HG02678 (cell line): ENCODE measurements at regions not wholly inside any gene's neighbourhood (a gene's known extent, or its start where the extent isn't known, plus 50 kb on each side); places are given as distances from the start of the nearest gene placed in this dataset.

ENCODE experiments used
- ATAC-seq: cut with Tn5 transposase; IDR thresholded peaks from one replicate; pipeline ENCODE4 v1.9.1; 2021; ENCODE audit warnings: mild to moderate bottlenecking, moderate library complexity; ENCODE audit not compliant: unreplicated experiment

DNA sequence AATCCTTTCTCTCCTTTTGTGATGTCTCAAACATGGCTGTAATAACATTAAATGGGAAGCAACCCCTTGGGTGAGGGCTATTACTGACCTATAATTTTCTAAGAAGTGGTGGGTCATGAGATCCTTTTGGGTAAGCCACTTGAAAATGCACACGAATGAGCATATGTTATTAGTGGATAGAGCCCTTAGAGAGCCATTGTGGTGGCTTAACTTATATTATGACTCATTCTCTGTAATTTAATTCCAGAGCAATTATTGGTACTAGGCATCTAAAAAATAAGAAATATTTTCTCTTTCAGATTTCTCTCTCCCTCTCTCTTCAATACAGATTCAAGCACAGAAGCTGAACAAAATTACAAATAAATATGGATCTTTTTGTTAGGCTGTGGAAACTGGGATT lies 1177.4 kb upstream of the PHF14 start:
- ATAC-seq: no peak

- ATAC-seq: no peak
Observed at GRCh38 chr7:9822458-9823290, 1151.0 kb upstream of the PHF14 start.

DNA sequence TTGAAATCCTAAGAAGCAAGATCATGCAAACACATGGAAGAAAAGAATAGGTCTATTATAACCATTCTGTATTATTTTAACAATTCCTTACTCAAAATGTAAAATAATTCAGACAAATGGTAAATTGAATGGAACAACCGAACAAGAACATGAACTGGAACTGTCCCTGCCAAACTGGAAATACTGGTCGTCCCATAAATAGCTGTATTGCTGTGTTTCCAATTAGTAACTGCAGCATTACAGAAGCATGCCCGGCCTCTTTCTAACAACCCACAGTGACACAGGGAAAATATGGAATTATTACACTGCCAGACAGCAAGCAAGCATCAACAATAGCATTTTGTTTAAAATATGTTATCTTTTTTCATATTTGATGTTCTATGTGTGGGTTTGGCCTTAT lies 1138.5 kb upstream of the PHF14 start:
- no peak for ATAC-seq

GRCh38 chr7:9836671-9837070 lies 1137.0 kb upstream of the PHF14 start:
- ATAC-seq: no peak

GRCh38 chr7:9842301-9842700 lies 1131.4 kb upstream of the PHF14 start:
- no peak for ATAC-seq

DNA sequence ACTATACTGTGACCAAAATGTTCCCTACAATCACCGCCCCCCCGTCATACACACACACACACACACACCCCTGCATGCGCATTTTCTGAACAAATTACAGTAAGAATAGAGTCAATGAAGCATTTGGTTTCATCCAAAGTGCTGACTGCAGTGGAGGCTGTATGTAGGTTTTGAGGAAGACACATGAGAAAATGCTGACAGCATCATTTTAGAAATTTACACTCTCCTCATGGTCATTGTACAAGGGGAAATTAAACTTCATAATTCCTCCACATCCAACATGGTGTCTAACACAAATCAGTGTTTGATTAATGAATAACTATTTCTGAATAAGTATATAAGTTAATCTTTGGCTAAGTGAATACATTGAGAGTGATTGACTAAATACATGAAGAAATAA lies 1126.8 kb upstream of the PHF14 start:
- ATAC-seq: no peak

DNA sequence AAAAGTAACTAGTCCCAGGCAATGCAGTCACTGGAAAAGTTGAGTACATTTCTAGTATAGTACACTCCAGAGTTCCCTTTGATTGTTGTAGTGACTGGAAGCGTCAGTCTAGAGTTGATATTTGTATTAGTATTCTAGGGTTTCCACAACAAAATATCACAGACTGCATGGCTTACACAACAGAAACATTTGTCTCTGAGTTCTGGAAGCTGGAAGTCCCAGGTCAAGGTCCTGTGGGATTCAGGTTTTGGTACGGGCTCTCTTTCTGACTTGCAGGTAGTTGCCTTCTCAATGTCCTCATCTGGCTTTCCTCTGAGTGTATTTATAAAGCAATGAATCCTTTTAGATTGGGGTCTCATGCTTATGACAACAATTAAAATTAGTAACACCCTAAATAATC lies 1119.1 kb upstream of the PHF14 start:
- ATAC-seq: no peak

DNA sequence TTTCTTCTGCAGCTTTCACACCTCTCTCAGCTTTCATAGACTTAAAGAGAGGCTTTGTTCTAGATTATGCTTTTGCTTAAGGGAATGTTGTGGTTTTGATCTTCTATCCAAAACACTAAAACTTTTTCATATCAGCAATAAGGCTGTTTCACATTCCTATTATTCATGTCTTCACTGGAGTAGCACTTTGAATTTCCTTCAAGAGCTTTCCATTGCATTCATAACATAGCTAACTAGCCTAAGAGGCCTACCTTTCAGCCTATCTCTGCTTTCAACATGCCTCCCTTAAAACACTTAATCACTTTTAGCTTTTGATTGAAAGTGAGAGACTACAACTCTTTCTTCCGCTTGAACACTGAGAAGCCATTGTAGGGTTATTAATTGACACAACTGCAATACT lies 1117.0 kb upstream of the PHF14 start:
- ATAC-seq: no peak

- ATAC-seq: no peak
Observed at GRCh38 chr7:9863545-9863944, 1110.1 kb upstream of the PHF14 start.

DNA sequence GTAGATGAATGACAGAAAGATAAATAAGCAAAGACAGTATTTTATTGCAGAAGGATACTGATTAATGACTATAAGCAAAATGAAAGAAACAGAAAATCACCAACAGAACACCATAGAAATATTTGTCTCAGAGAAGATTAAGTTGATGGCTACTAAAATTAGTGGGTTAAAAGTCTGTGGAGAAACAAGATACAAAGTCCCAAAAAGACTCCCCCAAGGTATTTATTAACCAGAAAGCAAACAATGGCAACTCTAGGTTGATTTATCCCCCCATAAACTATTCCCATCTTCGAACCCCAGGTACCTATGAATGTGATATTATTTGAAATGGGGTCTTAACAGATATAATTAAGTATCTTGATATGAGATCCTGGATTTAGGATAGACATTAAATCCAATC lies 1104.5 kb upstream of the PHF14 start:
- ATAC-seq: no peak

DNA sequence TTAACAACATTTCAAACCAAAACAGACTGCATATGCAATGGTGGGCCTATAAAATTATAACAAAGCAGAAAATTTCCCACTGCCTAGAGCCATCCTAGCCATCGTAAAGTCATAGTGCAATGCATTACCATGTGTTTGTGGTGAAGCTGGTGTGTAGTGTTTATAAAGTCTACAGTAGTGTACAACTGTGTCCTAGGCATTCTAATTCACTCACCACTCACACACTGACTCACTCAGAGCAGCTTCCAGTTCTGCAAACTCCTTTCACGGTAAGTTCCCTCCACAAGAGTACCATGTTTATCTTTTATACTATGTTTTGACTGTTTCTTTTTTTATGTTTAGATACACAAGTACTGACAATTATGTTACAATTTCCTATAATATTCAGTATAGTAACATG lies 1104.1 kb upstream of the PHF14 start:
- ATAC-seq: no peak

- no peak for ATAC-seq
Observed at GRCh38 chr7:9870674-9871073, 1103.0 kb upstream of the PHF14 start.

DNA sequence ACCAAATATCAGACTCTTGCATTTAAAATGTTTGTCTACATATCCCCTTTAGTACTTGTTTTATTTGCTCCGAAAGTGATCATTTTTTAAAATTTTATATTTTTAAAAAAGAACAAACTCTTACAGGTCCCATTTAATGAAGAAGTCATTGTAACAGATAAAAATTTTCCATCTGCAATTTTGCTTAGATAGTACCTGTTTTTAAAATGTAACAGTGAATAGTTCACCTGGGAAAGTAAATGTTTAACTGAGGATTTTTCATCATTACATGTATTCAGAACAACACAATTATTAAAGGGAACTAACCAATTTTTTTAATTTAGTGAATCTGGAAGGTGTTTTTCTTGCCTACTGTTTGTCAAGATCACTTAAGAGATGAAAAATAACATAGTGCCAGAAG lies 1099.5 kb upstream of the PHF14 start:
- no peak for ATAC-seq

DNA sequence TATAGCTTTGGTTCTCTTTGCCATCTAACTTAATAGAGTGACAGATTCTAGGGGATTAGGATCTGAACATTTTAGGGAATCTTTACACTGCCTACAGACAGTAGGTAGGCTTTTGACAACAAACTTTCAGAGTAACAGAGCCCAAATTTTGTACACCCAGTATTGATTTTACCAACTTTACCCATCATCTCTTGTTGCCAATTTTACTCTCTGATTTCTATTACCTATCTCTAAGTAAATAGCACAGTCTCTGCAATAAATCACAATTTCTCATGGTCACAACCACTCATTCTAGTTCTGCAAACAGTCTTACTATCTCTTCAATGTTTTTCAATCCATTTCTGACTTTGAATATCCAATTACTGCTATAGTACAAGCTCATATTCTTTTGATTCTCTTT lies 1097.6 kb upstream of the PHF14 start:
- no peak for ATAC-seq

- no peak for ATAC-seq
Observed at GRCh38 chr7:9889554-9889953, 1084.1 kb upstream of the PHF14 start.

DNA sequence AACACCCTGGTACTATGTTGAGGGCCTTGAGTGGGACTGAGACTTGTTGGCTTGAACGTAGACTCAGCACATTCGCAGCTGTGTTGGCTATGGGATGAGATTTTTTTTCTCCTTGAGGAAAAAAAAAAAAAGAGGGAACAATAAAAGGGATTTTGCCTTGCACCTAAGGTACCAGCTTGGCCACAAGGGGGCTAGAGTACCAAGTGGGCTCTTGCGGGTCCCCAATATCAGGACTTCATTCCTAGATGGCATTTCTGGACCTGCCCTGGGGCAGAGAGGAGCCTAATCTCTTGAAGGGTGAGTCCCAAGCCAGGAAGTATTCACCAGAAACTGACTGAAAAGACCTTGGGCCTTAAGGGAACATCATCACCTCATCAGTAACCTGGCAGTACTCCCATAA lies 1083.6 kb upstream of the PHF14 start:
- ATAC-seq: no peak

GRCh38 chr7:9891056-9891455 lies 1082.6 kb upstream of the PHF14 start:
- no peak for ATAC-seq

GRCh38 chr7:9900339-9900738 lies 1073.3 kb upstream of the PHF14 start:
- no peak for ATAC-seq

GRCh38 chr7:9921326-9921725 lies 1052.3 kb upstream of the PHF14 start:
- no peak for ATAC-seq

DNA sequence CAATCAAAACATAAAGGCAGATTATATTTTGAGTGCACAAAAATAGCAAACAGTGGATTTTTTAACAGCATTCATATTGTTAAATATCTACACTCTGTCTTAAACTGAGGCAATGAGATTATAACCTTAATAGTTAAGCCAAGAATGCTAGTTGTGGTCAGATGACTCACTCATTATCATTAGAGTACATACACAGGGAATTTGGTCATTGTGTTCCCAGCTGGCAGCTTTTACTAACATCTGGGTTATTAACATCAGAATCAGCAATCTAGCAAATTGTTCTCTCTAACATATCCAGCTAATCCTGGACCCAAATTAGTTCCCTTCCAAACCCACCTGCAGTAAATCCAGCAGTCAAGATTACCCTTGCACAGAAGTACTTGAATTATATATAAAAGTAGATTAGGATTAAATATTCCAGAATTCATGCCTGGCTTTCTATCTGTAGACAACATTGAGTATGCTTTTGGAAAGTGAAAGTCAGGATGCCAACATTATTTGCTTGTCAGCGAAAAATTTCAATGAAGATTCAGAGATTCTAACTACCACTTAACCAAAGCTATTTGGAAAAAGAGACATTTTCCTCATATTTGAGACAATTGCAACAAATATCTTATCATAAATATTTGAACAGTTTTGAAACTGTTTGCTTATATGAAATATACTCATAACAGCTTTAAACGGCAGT lies 1035.6 kb upstream of the PHF14 start:
- ATAC-seq: no peak

- ATAC-seq: no peak
Observed at GRCh38 chr7:9939176-9939575, 1034.5 kb upstream of the PHF14 start.

DNA sequence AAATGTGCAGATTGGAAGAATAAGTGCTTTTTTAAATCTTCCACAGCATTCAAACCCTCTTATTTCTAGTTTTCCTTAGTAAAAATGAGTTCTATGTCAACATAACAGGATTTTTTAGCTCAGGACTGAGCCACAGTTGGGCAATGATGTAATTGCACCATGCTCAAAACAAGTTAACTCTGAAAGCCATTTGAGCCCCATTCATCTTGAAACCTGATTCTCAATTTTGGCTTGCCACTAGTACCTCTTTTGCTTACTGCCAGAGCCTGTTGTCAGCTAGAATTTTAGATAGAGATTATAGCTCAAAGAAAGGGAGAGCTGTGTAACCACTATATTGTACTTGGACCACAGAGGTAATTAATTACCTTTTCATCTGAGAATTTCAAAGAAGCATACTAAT lies 1028.5 kb upstream of the PHF14 start:
- ATAC-seq: no peak

GRCh38 chr7:9945857-9946256 lies 1027.8 kb upstream of the PHF14 start:
- ATAC-seq: no peak
